H7 (cell line): ENCODE measurements at regions not wholly inside any gene's neighbourhood (a gene's known extent, or its start where the extent isn't known, plus 50 kb on each side); places are given as distances from the start of the nearest gene placed in this dataset.

ENCODE experiments used
- DNase-seq: peaks from one replicate; pipeline ENCODE4 v3.0.0; 2012
- H3K27me3 ChIP-seq: 2 replicates; pipeline ENCODE4 v1.6.0; 2011; ENCODE audit warnings: mild to moderate bottlenecking, low read length; ENCODE audit not compliant: control insufficient read depth, insufficient read depth
- H3K36me3 ChIP-seq: replicated peaks from 2 replicates; pipeline ENCODE4 v1.5.1; 2011; ENCODE audit warnings: low read length; ENCODE audit not compliant: control insufficient read depth, insufficient read depth
- H3K4me3 ChIP-seq: 2 replicates; pipeline ENCODE4 v1.5.1; 2011; ENCODE audit warnings: low read depth, mild to moderate bottlenecking, control low read depth, low read length, moderate library complexity; ENCODE audit not compliant: insufficient read depth

GRCh38 chr14:104370256-104370870 lies 209.2 kb upstream of the C14orf180 start:
- no peaks in the 10 kb centered on the region for H3K27me3 ChIP-seq

GRCh38 chr14:104371031-104371430 lies 208.5 kb upstream of the C14orf180 start:
- no peaks in the 10 kb centered on the region for H3K36me3 ChIP-seq
- no peak overlapping the region for H3K4me3 ChIP-seq
- DNase-seq: no peak
- H3K27me3 ChIP-seq: no peaks in the 10 kb centered on the region

More at GRCh38 chr14:104370256-104370870, 209.2 kb upstream of the C14orf180 start:
- no peak overlapping the region for H3K4me3 ChIP-seq
- peak; percentile 90 for DNase-seq
- no peaks in the 10 kb centered on the region for H3K36me3 ChIP-seq

DNA sequence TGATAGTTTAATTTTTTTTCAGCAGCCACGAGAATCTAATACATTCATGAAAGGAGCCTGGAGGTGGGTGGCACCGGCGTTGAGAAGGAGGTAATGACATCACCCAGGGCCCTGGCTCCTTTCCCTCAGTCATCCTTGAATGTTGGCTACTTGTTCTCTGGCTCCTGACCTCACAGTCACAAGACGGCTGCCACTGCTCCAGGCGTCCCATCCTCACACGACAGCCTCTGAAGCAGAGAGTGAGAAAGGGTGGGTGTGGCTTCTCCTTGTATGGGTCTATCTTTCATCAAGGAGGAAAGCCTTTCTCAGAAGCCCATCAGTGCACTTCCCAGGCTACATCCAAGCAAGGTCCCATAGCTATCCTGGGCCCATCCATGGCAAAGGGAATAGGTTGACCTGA lies 207.6 kb upstream of the C14orf180 start:
- H3K27me3 ChIP-seq: no peaks in the 10 kb centered on the region
- H3K36me3 ChIP-seq: no peaks in the 10 kb centered on the region
- DNase-seq: no peak
- no peak overlapping the region for H3K4me3 ChIP-seq

- Histone ChIP-seq H3K36me3 (no peaks in the 10 kb centered on the region), H3K4me3 (no peak overlapping the region)
- no peak for DNase-seq
Measured at GRCh38 chr14:104372390-104373054, 207.0 kb upstream of the C14orf180 start.

GRCh38 chr14:104373055-104373854 lies 206.3 kb upstream of the C14orf180 start:
- Histone ChIP-seq H3K36me3 (no peaks in the 10 kb centered on the region), H3K4me3 (no peak overlapping the region), H3K27me3 (no peaks in the 10 kb centered on the region)
- no peak for DNase-seq

More at GRCh38 chr14:104372390-104373054, 207.0 kb upstream of the C14orf180 start:
- no peaks in the 10 kb centered on the region for H3K27me3 ChIP-seq

- no peak for DNase-seq
- Histone ChIP-seq H3K36me3 (no peaks in the 10 kb centered on the region), H3K27me3 (no peaks in the 10 kb centered on the region), H3K4me3 (no peak overlapping the region)
Measured at GRCh38 chr14:104373855-104374717, 205.5 kb upstream of the C14orf180 start.

- no peak overlapping the region for H3K4me3 ChIP-seq
- no peaks in the 10 kb centered on the region for H3K27me3 ChIP-seq
- DNase-seq: no peak
- no peaks in the 10 kb centered on the region for H3K36me3 ChIP-seq
Measured at GRCh38 chr14:104374718-104375080, 204.9 kb upstream of the C14orf180 start.

DNA sequence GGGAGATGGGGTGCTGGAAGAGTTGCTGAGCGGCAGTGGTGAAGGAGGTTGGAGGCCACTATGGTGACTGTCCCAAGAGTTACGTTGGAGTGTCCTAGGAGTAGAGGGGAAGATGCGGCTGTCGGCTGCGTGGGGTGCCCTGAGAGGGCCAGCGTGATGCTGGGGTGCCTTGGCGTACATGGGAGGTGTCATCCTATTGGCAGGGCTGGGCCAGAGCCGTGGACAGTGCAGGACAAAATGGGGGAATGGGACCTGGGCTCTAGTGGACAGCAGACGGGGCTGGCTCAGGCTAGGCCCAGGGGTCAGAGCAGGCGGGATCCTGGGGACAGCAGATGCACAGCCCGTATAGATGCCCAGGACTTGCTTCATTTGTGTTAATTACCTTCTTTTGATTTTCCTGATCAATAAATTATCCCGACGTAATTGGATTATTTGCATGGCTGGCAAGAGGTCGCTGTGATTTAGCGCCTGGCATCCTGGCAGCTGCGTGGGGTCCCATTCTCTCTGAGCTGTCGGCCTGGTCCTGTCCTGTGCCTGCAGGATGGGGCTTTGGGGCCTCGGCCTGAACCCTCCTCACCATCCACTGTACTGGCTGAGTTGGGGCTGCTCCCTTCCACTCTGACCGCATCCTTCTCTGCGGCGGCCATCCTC lies 203.9 kb upstream of the C14orf180 start:
- no peaks in the 10 kb centered on the region for H3K27me3 ChIP-seq
- no peak for DNase-seq
- no peaks in the 10 kb centered on the region for H3K36me3 ChIP-seq
- H3K4me3 ChIP-seq: no peak overlapping the region

DNA sequence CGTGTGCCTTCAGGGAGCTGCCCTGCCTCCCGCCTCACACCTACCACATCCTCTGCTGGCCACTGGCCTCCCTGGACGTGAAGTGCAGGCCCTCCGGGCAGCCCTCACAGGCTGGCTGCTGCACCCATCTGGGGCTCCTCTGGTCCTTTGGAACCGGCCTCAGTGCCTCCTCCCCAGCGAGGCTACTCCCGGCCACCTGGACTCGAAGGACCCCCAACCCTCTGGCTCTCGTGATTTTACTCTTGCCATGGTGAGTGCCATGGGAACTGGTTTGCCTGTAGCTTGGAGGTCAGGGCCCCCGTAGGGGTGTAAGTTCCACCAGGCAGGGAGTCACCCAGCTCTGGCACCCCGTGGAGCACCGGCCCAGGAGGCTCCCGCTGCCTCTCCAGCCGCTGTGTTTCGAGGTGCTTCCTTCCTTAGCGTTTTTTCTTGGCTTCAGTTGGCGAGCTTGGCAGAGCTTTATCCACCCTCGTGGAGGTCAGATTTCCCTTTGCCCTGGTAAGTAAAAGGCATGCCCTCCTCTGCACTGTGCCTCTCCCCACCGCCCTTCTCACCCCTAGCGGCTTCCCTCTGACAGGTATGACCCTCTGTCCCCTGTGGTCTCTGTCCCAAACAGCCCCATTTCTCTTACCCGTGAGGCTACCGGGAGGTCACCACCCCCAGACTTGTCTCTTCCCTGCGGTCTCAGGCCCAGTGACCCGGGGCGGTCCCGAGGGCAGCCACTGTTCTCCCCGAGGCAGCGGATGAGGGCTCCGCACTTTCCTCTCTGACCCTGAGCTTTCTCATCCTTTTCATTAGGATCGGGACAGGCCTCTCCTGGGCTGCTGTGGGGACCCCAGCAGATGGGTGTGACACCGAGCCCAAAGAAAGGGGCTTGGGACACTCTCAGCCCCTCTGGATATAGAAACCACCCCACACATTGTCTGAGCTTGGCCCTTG lies 203.1 kb upstream of the C14orf180 start:
- Histone ChIP-seq H3K27me3 (no peaks in the 10 kb centered on the region), H3K36me3 (no peaks in the 10 kb centered on the region), H3K4me3 (no peak overlapping the region)
- DNase-seq: no peak

GRCh38 chr14:104377256-104377655 lies 202.3 kb upstream of the C14orf180 start:
- Histone ChIP-seq H3K4me3 (no peak overlapping the region), H3K27me3 (no peaks in the 10 kb centered on the region), H3K36me3 (no peaks in the 10 kb centered on the region)
- no peak for DNase-seq

- no peak overlapping the region for H3K4me3 ChIP-seq
- DNase-seq: no peak
- H3K27me3 ChIP-seq: no peaks in the 10 kb centered on the region
- H3K36me3 ChIP-seq: no peaks in the 10 kb centered on the region
Measured at GRCh38 chr14:104378698-104379113, 200.9 kb upstream of the C14orf180 start.

GRCh38 chr14:104382361-104383087 lies 197.0 kb upstream of the C14orf180 start:
- H3K36me3 ChIP-seq: no peaks in the 10 kb centered on the region
- DNase-seq: peak; percentile 37
- no peak overlapping the region for H3K4me3 ChIP-seq
- no peaks in the 10 kb centered on the region for H3K27me3 ChIP-seq
